Kidney capillary endothelial cell (primary cell): ENCODE measurements at regions not wholly inside any gene's neighbourhood (a gene's known extent, or its start where the extent isn't known, plus 50 kb on each side); places are given as distances from the start of the nearest gene placed in this dataset.
"Not testable (repeated sequence)": the region's sequence is repeated elsewhere in the genome, so short reads cannot be mapped to it uniquely, and the experiment has no call there.

Source experiments
- DNase-seq: peaks from one replicate; pipeline ENCODE4 v3.0.0-alpha.2; 2018; ENCODE audit warnings: low spot score

GRCh38 chr12:75666939-75667334, 155.5 kb upstream of the KRR1 start:
- no peak for DNase-seq

- no peak for DNase-seq
Observed at GRCh38 chr12:75666126-75666938, 154.9 kb upstream of the KRR1 start.

GRCh38 chr12:75665216-75665615, 153.8 kb upstream of the KRR1 start:
- DNase-seq, result no peak

- DNase-seq, result no peak
Observed at GRCh38 chr12:75662511-75663159, 151.2 kb upstream of the KRR1 start.

- no peak for DNase-seq
Observed at GRCh38 chr12:75661908-75662307, 150.5 kb upstream of the KRR1 start.

- peak; percentile 49 for DNase-seq
Observed at GRCh38 chr12:75660805-75661404, 149.5 kb upstream of the KRR1 start.

GRCh38 chr12:75660107-75660530, 148.7 kb upstream of the KRR1 start:
- peak; percentile 33 for DNase-seq

GRCh38 chr12:75658901-75659823, 147.8 kb upstream of the KRR1 start:
- peak; percentile 91 for DNase-seq

- peak; percentile 26 for DNase-seq
Observed at GRCh38 chr12:75658286-75658685, 146.9 kb upstream of the KRR1 start.

- no peak for DNase-seq
Observed at GRCh38 chr12:75657831-75658230, 146.4 kb upstream of the KRR1 start.

GRCh38 chr12:75657354-75657753, 145.9 kb upstream of the KRR1 start:
- DNase-seq, result not testable (repeated sequence)

- peak; percentile 85 for DNase-seq
Observed at GRCh38 chr12:75656648-75657047, 145.2 kb upstream of the KRR1 start.

GRCh38 chr12:75656210-75656609, 144.8 kb upstream of the KRR1 start:
- DNase-seq, result no peak

- DNase-seq, result no peak
Observed at GRCh38 chr12:75655315-75655806, 144.0 kb upstream of the KRR1 start.

GRCh38 chr12:75651342-75651695, 139.9 kb upstream of the KRR1 start:
- no peak for DNase-seq

GRCh38 chr12:75650595-75651341, 139.4 kb upstream of the KRR1 start:
- DNase-seq, result no peak

- no peak for DNase-seq
Observed at GRCh38 chr12:75650100-75650499, 138.7 kb upstream of the KRR1 start.

GRCh38 chr12:75648856-75649255, 137.4 kb upstream of the KRR1 start:
- DNase-seq, result no peak

- no peak for DNase-seq
Observed at GRCh38 chr12:75646329-75647210, 135.2 kb upstream of the KRR1 start.

GRCh38 chr12:75644472-75645072, 133.2 kb upstream of the KRR1 start:
- no peak for DNase-seq
